GM21360 (cell line): ENCODE measurements at regions not wholly inside any gene's neighbourhood (a gene's known extent, or its start where the extent isn't known, plus 50 kb on each side); places are given as distances from the start of the nearest gene placed in this dataset.
"Not testable (repeated sequence)": the region's sequence is repeated elsewhere in the genome, so short reads cannot be mapped to it uniquely, and the experiment has no call there.

ENCODE experiments used
- ATAC-seq: cut with Tn5 transposase; IDR thresholded peaks from one replicate; pipeline ENCODE4 v1.9.1; 2021; ENCODE audit warnings: mild to moderate bottlenecking, moderate library complexity; ENCODE audit not compliant: unreplicated experiment

- ATAC-seq, result no peak
Observed at GRCh38 chr4:13981499-13981898, 354.0 kb upstream of the BOD1L1 start.

- no peak for ATAC-seq
Observed at GRCh38 chr4:13982010-13982409, 354.5 kb upstream of the BOD1L1 start.

GRCh38 chr4:13983189-13983790, 355.8 kb upstream of the BOD1L1 start:
- no peak for ATAC-seq

- ATAC-seq, result no peak
Observed at GRCh38 chr4:13984991-13985800, 357.7 kb upstream of the BOD1L1 start.

GRCh38 chr4:13985837-13986236, 358.3 kb upstream of the BOD1L1 start:
- ATAC-seq, result no peak

GRCh38 chr4:13986548-13986947, 359.0 kb upstream of the BOD1L1 start:
- no peak for ATAC-seq

- ATAC-seq, result no peak
Observed at GRCh38 chr4:13988353-13989305, 361.1 kb upstream of the BOD1L1 start.

- no peak for ATAC-seq
Observed at GRCh38 chr4:13989501-13989900, 362.0 kb upstream of the BOD1L1 start.

- ATAC-seq, result no peak
Observed at GRCh38 chr4:13990596-13991589, 363.4 kb upstream of the BOD1L1 start.

- ATAC-seq, result no peak
Observed at GRCh38 chr4:13992041-13992440, 364.5 kb upstream of the BOD1L1 start.

GRCh38 chr4:13992975-13993520, 365.5 kb upstream of the BOD1L1 start:
- ATAC-seq, result no peak

GRCh38 chr4:13994016-13994415, 366.5 kb upstream of the BOD1L1 start:
- ATAC-seq, result no peak

- ATAC-seq, result no peak
Observed at GRCh38 chr4:13998850-13999445, 371.4 kb upstream of the BOD1L1 start.

- ATAC-seq, result no peak
Observed at GRCh38 chr4:14000091-14000814, 372.7 kb upstream of the BOD1L1 start.

- not testable (repeated sequence) for ATAC-seq
Observed at GRCh38 chr4:14002331-14002730, 374.8 kb upstream of the BOD1L1 start.

- no peak for ATAC-seq
Observed at GRCh38 chr4:14008494-14008893, 381.0 kb upstream of the BOD1L1 start.

- no peak for ATAC-seq
Observed at GRCh38 chr4:14018191-14018853, 390.8 kb upstream of the BOD1L1 start.

- no peak for ATAC-seq
Observed at GRCh38 chr4:14022456-14022855, 394.9 kb upstream of the BOD1L1 start.
